HCT116 (cell line): ENCODE measurements at regions not wholly inside any gene's neighbourhood (a gene's known extent, or its start where the extent isn't known, plus 50 kb on each side); places are given as distances from the start of the nearest gene placed in this dataset.

Source experiments
- ATAC-seq: fragments of 200-7000 bp; cut with Tn5 transposase; 2 replicates; pipeline ENCODE4 v1.9.1; 2020; ENCODE audit warnings: mild to moderate bottlenecking, moderate library complexity
- BruUV-seq: library from RNA; stranded (reverse); fragments of 400-500 nt; replicated peaks from 2 replicates; lab custom pipeline; 2021; lab: Mats Ljungman, UMichigan
- CTCF ChIA-PET: fragments of 300-600 bp; sonication (Branson Sonifier 250); formaldehyde crosslinking; loops from one replicate; lab custom pipeline; 2021; ENCODE audit warnings: antibody characterized with exemption; lab: Charles Lee
- POLR2A ChIA-PET: fragments of 300-600, 350-600 bp; sonication (Branson Sonifier 250); formaldehyde crosslinking; loops from one replicate; lab custom pipeline; 2021; ENCODE audit warnings: antibody characterized with exemption; lab: Charles Lee
- RAD21 ChIA-PET, 2 experiments: fragments of 300-600 bp; sonication (Branson Sonifier 250); formaldehyde crosslinking; loops; one replicate each; lab custom pipeline; 2023; ENCODE audit warnings: low total read pairs in 2 of 2; ENCODE audit not compliant: uncharacterized antibody in 2 of 2, unreplicated experiment in 2 of 2, low non-redundant PET in 1 of 2; lab: Charles Lee
- DNase-seq: peaks from one replicate; pipeline ENCODE4 v3.0.0-alpha.2; 2010; ENCODE audit warnings: low read depth, low spot score
- H2AFZ ChIP-seq: fragments of 200-600 bp; shearing (Covaris generic), sonication (generic); 2 replicates; pipeline ENCODE4 v1.6.1; 2017; ENCODE audit warnings: low read depth, mixed run types, mixed read lengths, antibody characterized with exemption, low read length; ENCODE audit not compliant: poor library complexity, severe bottlenecking
- H3K27ac ChIP-seq: 2 replicates; pipeline ENCODE4 v1.5.1; 2012; ENCODE audit warnings: low read depth, low read length
- H3K27me3 ChIP-seq: fragments of 200-600 bp; sonication (generic); 2 replicates; pipeline ENCODE4 v1.6.1; 2016; ENCODE audit warnings: mixed run types, low read length, mixed read lengths; ENCODE audit not compliant: insufficient read depth
- H3K36me3 ChIP-seq, 2 experiments: fragments of 200-500 bp in 1 of 2; fragments of 200-600 bp in 1 of 2; sonication (Bioruptor generic) in 1 of 2; sonication (generic) in 1 of 2; 2 replicates each; pipeline versions ENCODE4 v1.5.1 to v1.6.1; 2014 to 2016; ENCODE audit warnings: low read length in 2 of 2, inconsistent platforms in 1 of 2, mixed read lengths in 1 of 2, mixed run types in 1 of 2; ENCODE audit not compliant: insufficient read depth in 2 of 2, control insufficient read depth in 1 of 2
- H3K4me1 ChIP-seq, 2 experiments: fragments of 200-600 bp in 1 of 2; sonication (generic) in 1 of 2; 2 replicates each; pipeline versions ENCODE4 v1.5.1 to v1.6.1; 2012 to 2017; ENCODE audit warnings: low read length in 2 of 2, inconsistent platforms in 1 of 2, mild to moderate bottlenecking in 1 of 2, mixed read lengths in 1 of 2, mixed run types in 1 of 2, moderate library complexity in 1 of 2; ENCODE audit not compliant: insufficient read depth in 2 of 2, control insufficient read depth in 1 of 2
- H3K4me2 ChIP-seq: fragments of 200-600 bp; sonication (generic); 2 replicates; pipeline ENCODE4 v1.6.1; 2017; ENCODE audit warnings: mixed run types, low read length, mixed read lengths
- H3K4me3 ChIP-seq, 2 experiments: fragments of 200-600 bp in 1 of 2; sonication (generic) in 1 of 2; replicated peaks in 1 of 2; 2 replicates each; pipeline ENCODE4 v1.5.1; 2011 to 2016; ENCODE audit warnings: low read length in 2 of 2, control low read depth in 1 of 2, low read depth in 1 of 2, mild to moderate bottlenecking in 1 of 2, mixed read lengths in 1 of 2, mixed run types in 1 of 2
- H3K79me2 ChIP-seq: fragments of 200-600 bp; sonication (generic); 2 replicates; pipeline ENCODE4 v1.6.1; 2017; ENCODE audit warnings: mild to moderate bottlenecking, mixed run types, low read length, moderate library complexity, mixed read lengths; ENCODE audit not compliant: insufficient read depth
- H3K9ac ChIP-seq: fragments of 200-600 bp; sonication (generic); 2 replicates; pipeline ENCODE4 v1.6.1; 2016; ENCODE audit warnings: low read length, mixed read lengths
- H3K9me2 ChIP-seq: fragments of 200-600 bp; sonication (generic), shearing (Covaris generic); 2 replicates; pipeline ENCODE4 v1.6.1; 2017; ENCODE audit warnings: mixed run types, mild to moderate bottlenecking, moderate library complexity; ENCODE audit not compliant: insufficient read depth
- H3K9me3 ChIP-seq, 2 experiments: fragments of 200-500 bp in 1 of 2; fragments of 200-600 bp in 1 of 2; sonication (Bioruptor generic) in 1 of 2; sonication (generic) in 1 of 2; 2 replicates each; pipeline ENCODE4 v1.6.1; 2014 to 2017; ENCODE audit warnings: low read length in 2 of 2, mixed read lengths in 2 of 2, inconsistent platforms in 1 of 2, low read depth in 1 of 2, mild to moderate bottlenecking in 1 of 2, mixed run types in 1 of 2, moderate library complexity in 1 of 2; ENCODE audit not compliant: control insufficient read depth in 1 of 2, insufficient read depth in 1 of 2
- H4K20me1 ChIP-seq: fragments of 200-600 bp; sonication (generic), shearing (Covaris generic); 2 replicates; pipeline ENCODE4 v1.6.1; 2017; ENCODE audit warnings: mixed run types, mild to moderate bottlenecking, moderate library complexity; ENCODE audit not compliant: insufficient read depth
- ELF1 ChIP-seq: IDR thresholded peaks from 2 replicates; pipeline ENCODE4 v1.6.1; 2012; ENCODE audit warnings: low read depth, borderline replicate concordance
- EZH2 ChIP-seq: fragments of 200-600 bp; sonication (generic); IDR thresholded peaks from 2 replicates; pipeline ENCODE4 v1.6.1; 2017; ENCODE audit warnings: antibody characterized with exemption, mixed run types
- EZH2phosphoT487 ChIP-seq: fragments of 200-600 bp; IDR thresholded peaks from 2 replicates; pipeline ENCODE4 v1.6.1; 2018; ENCODE audit warnings: antibody characterized with exemption, borderline replicate concordance
- RAD21 ChIP-seq: IDR thresholded peaks from 2 replicates; pipeline ENCODE4 v1.6.1; 2012; ENCODE audit warnings: low read depth, mild to moderate bottlenecking
- SP1 ChIP-seq: IDR thresholded peaks from 2 replicates; pipeline ENCODE4 v1.6.1; 2012; ENCODE audit warnings: low read depth
- SRF ChIP-seq: IDR thresholded peaks from 2 replicates; pipeline ENCODE4 v1.6.1; 2012; ENCODE audit warnings: low read depth
- TCF7L2 ChIP-seq: IDR thresholded peaks from 2 replicates; pipeline ENCODE4 v1.7.0; 2011; ENCODE audit warnings: borderline replicate concordance, inconsistent platforms; ENCODE audit not compliant: insufficient read depth, insufficient read length; ENCODE audit errors: extremely low read depth
- ZFX ChIP-seq: fragments of 450-650 bp; IDR thresholded peaks from 2 replicates; pipeline ENCODE4 v1.6.1; 2017
- ZNF274 ChIP-seq: fragments of 200-500 bp; sonication (Bioruptor generic); IDR thresholded peaks from 2 replicates; pipeline ENCODE4 v1.6.1; 2014; ENCODE audit warnings: mild to moderate bottlenecking, low read depth, low read length, inconsistent platforms
- intact Hi-C: fragments of 100-400 bp; cut with micrococcal nuclease; formaldehyde crosslinking; loops from 2 replicates; pipeline ENCODE4 v1.10.0; 2022
- TF ChIP-seq, protein P1 (sequence below), 3 experiments: fragments of 200-600 bp in 1 of 3; sonication (generic) in 1 of 3; IDR thresholded peaks in 2 of 3; conservative IDR thresholded peaks in 1 of 3; 2 replicates each; pipeline ENCODE4 v1.5.1; 2012 to 2017; ENCODE audit warnings: low read depth in 2 of 3, low read length in 2 of 3, antibody characterized with exemption in 1 of 3, borderline replicate concordance in 1 of 3, control low read depth in 1 of 3, mild to moderate bottlenecking in 1 of 3, mixed read lengths in 1 of 3, mixed run types in 1 of 3, moderate library complexity in 1 of 3; ENCODE audit not compliant: insufficient read depth in 1 of 3

DNA sequence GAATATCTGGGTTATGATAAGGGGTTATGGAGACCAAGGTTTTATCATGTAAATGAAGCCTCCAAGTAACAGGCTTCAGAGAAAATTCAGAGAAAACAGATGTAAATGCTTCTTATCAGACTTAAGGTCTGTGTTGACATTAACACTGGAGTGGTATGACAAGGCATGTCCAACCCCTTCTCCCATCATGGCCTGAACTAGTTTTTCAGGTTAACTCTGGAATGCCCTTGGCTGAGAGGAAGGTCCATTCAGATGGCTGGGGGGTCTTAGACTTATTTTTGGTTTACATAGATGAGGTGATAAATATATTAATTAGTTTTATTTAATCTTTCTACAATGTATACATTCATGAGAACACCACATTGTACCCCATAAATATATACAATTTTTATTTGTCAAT, 399.6 kb downstream of the TBX15 start:
- Histone ChIP-seq H3K4me2 (no peak overlapping the region), H3K4me3 (no peak overlapping the region), H3K9me2 (no peaks in the 10 kb centered on the region), H3K27ac (no peak overlapping the region), H3K36me3 (no peaks in the 10 kb centered on the region), H4K20me1 (no peaks in the 10 kb centered on the region), H3K9me3 (peaks cover 0 to 8% of the 10 kb centered on the region in 2 experiments; a peak in 1 of 4 replicates), H3K4me1 (no peaks in the 10 kb centered on the region), H3K9ac (no peak overlapping the region), H2AFZ (no peak overlapping the region), H3K79me2 (no peaks in the 10 kb centered on the region), H3K27me3 (no peaks in the 10 kb centered on the region)
- no TSS peak for BruUV-seq
- RAD21 ChIA-PET = no interaction called here
- TF ChIP-seq EZH2phosphoT487 (no peak), ZFX (no peak), TCF7L2 (no peak), SRF (no peak), ZNF274 (no peak), ELF1 (no peak)
- DNase-seq (no peak), ATAC-seq (no peak)
- intact Hi-C loops = no loop called here
- CTCF ChIA-PET = no interaction called here
- POLR2A ChIA-PET = no interaction called here

DNA sequence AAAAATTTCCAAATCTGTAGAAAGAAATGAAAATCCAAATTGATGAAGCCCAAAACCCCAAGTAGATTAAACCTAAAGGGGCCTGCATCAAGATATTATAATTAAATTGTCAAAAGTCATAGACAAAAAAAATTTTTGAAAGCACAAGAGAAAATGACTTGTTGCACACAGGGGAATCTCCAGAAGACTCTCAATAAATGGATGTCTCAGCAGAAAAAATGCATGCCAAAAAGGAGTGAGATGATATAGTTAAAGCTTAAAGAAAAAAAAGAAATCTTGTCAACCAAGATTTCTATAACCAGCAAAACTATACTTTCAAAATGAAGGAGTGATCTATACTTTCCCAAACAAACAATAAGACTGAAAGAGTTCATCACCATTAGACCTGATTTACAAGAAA, 393.2 kb upstream of the SPAG17 start:
- H3K9me3 ChIP-seq = peaks cover 0 to 22% of the 10 kb centered on the region in 2 experiments; a peak in 2 of 4 replicates
- CTCF ChIA-PET = no interaction called here
- no peaks in the 10 kb centered on the region for H3K36me3 ChIP-seq
- no peak overlapping the region for H3K4me2 ChIP-seq
- H3K9ac ChIP-seq = no peak overlapping the region
- H3K27ac ChIP-seq = no peak overlapping the region
- RAD21 ChIA-PET = no interaction called here
- no peak overlapping the region for H2AFZ ChIP-seq
- BruUV-seq = no TSS peak
- DNase-seq = no peak
- H3K4me3 ChIP-seq = no peak overlapping the region
- intact Hi-C loops = no loop called here
- H3K79me2 ChIP-seq = no peaks in the 10 kb centered on the region
- TF ChIP-seq RAD21 (no peak), SP1 (no peak), EZH2 (no peak)
- TF ChIP-seq, protein P1, sequence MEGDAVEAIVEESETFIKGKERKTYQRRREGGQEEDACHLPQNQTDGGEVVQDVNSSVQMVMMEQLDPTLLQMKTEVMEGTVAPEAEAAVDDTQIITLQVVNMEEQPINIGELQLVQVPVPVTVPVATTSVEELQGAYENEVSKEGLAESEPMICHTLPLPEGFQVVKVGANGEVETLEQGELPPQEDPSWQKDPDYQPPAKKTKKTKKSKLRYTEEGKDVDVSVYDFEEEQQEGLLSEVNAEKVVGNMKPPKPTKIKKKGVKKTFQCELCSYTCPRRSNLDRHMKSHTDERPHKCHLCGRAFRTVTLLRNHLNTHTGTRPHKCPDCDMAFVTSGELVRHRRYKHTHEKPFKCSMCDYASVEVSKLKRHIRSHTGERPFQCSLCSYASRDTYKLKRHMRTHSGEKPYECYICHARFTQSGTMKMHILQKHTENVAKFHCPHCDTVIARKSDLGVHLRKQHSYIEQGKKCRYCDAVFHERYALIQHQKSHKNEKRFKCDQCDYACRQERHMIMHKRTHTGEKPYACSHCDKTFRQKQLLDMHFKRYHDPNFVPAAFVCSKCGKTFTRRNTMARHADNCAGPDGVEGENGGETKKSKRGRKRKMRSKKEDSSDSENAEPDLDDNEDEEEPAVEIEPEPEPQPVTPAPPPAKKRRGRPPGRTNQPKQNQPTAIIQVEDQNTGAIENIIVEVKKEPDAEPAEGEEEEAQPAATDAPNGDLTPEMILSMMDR (IDR thresholded peaks at IDR 0.05 in 2 of 3, conservative IDR thresholded peaks at IDR 0.05 in 1 of 3; ENCODE audit: borderline replicate concordance in 1 of 3, insufficient read depth in 1 of 3, low read depth in 2 of 3, low read length in 2 of 3) = no peak
- TF ChIP-seq, all 23 proteins: peak for 0
- ATAC-seq = no peak
- H3K9me2 ChIP-seq = no peaks in the 10 kb centered on the region
- H4K20me1 ChIP-seq = no peaks in the 10 kb centered on the region
- no peaks in the 10 kb centered on the region for H3K4me1 ChIP-seq
- H3K27me3 ChIP-seq = no peaks in the 10 kb centered on the region
- POLR2A ChIA-PET = no interaction called here
